ENCODE measurements at regions not wholly inside any gene's neighbourhood (a gene's known extent, or its start where the extent isn't known, plus 50 kb on each side); places are given as distances from the start of the nearest gene placed in this dataset.
"Not testable (repeated sequence)": the region's sequence is repeated elsewhere in the genome, so short reads cannot be mapped to it uniquely, and the experiment has no call there.

DNA sequence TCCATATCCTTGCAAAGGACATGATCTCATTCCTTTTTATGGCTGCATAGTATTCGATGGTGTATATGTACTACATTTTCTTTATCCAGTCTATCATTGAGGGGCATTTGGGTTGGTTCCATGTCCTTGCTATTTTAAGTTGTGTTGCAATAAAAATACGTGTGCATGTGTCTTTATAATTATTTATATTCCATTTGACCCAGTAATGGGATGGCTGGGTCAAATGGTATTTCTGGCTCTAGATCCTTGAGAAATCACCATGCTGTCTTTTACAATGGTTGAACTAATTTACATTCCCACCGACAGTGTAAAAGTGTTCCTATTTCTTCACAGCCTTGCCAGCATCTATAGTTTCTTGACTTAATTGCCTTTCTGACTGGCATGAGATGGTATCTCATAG is 972.6 kb upstream of the KCND2 start:
- DNase-seq = not testable (repeated sequence)

- DNase-seq = no peak
Observed at GRCh38 chr7:119320316-119320715, 952.7 kb upstream of the KCND2 start.

DNA sequence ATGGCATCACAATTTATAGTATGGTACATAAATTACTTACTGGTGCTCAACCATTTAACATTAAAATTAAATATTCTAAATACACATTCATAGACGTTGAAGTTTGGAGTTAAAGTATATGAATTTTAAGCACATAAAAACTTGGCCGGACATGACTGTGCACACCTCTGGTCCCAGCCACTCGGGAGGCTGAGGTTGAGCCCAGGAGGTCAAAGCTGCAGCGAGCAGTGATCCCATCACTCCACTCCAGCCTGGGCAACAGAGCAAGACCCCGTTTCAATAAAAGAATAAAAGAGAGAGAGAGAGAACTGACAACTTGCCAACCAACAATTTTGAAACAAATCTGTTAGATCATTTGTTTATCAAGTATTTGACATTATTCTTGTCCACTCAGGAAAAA is 943.3 kb upstream of the KCND2 start:
- no peak for DNase-seq

GRCh38 chr7:119335405-119335804 is 937.6 kb upstream of the KCND2 start:
- no peak for DNase-seq

- DNase-seq = no peak
Observed at GRCh38 chr7:119341822-119342221, 931.2 kb upstream of the KCND2 start.

DNA sequence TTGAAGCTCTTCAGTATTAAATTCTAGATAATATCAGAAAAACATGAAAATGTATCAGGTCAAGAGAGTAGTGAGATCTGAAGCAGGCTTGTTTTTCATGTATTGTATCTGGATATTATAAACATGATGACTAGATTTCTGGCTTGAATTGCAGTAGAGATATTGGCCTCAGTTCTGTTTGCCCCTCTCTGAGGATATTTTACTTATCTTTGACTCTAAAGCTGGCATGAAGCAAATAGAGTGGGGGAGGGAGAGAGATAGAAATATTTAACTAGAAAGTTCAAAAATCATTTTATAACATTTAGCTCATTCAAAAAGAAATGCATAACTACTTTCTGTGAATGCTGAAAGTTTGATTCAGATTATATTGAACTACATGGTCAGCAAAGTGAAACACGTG is 929.7 kb upstream of the KCND2 start:
- no peak for DNase-seq

DNA sequence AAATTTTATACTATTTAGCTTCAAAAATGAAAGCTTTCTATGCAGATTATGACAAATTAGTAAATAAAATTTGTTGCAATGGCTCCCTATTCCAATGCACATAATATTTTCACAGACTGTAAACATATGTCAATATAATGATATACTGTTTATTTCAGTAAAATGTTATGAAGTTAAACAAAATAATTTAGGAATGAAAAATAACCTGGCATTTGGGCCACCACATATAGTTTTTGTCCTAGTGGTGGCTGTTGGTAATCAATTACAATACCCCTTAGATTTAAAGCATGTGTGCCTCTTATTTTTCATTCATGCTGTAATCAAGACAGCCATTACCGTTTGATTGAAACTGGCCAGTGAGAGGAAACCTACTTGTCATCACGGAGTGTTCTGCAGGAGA is 928.5 kb upstream of the KCND2 start:
- DNase-seq = no peak

- no peak for DNase-seq
Observed at GRCh38 chr7:119348491-119348890, 924.5 kb upstream of the KCND2 start.

DNA sequence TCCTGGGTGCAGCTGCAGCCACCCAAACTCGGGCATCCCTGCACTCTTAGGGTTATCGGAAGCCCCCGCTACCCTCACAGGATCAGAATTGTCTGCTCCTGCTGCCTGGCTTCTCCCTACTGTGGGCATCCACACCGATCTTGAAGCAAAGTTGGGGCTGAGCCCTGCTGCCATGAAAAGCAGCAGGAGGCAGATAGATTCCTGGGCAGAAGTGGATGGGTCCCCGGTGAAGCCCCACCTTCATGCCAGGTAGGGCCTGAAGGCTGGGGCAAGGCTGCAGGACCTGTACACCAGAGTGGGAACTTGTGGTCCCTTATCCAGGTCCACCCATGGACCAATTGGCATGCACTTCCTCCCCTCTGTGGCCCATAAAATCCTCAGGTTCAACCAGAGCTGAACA is 922.6 kb upstream of the KCND2 start:
- no peak for DNase-seq

GRCh38 chr7:119351320-119351719 is 921.7 kb upstream of the KCND2 start:
- DNase-seq = no peak

- DNase-seq = no peak
Observed at GRCh38 chr7:119374436-119374835, 898.5 kb upstream of the KCND2 start.

DNA sequence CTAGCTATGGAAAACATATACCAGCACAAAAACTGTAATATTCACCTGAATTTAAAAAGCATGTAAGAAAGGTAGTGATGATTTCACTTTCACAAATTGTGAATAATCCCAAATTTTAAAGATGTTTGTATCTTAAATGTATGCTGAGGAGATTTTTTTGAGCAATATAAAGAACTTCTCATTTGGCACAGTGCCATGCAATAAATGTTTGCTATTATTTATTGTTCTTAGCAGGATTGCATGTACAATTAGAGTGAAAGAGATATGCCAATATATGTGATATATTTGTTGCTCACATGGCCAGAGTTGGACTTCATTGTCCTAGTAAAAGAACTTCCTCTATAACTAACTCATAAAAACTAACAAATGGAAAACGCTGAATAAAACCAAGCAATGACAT is 895.1 kb upstream of the KCND2 start:
- DNase-seq = no peak

GRCh38 chr7:119382726-119383125 is 890.2 kb upstream of the KCND2 start:
- no peak for DNase-seq

DNA sequence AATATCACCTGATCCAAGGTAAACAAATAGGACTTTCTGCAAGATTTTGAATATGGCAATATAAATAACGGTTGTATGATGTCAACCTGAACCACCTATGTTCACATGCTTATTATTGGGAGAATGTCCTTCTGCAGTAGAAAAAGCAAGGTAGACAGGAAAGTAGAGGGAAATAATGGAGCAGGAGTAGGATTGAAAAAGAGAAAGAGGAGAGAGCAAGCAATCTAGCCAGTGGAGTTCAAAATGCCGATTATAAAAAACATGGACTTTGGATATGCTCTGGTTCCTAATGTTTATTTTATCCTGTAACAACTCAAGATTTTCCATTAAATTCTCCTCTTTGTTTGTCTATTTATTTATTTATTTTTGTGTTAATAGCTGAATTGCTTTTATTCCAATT is 878.0 kb upstream of the KCND2 start:
- DNase-seq = no peak

- no peak for DNase-seq
Observed at GRCh38 chr7:119397156-119397555, 875.8 kb upstream of the KCND2 start.

DNA sequence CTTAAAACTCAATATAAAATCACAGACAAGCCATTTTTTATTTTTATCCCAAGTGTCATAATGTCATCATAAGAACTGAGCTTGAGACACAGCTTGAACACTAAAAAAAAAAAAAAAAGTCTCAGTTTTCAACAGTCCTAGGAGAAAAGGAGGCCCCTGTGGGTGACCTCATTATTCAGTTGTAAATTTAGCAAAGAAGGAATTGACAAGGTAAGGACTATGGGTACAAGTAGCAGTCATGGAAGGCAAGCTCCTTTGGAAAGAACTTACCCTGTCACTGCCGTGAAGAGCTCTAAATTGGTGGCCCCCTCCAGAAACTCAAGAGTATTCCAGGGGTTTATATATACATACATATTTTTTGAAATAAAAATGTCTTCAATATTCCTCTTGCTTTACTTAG is 864.4 kb upstream of the KCND2 start:
- no peak for DNase-seq

DNA sequence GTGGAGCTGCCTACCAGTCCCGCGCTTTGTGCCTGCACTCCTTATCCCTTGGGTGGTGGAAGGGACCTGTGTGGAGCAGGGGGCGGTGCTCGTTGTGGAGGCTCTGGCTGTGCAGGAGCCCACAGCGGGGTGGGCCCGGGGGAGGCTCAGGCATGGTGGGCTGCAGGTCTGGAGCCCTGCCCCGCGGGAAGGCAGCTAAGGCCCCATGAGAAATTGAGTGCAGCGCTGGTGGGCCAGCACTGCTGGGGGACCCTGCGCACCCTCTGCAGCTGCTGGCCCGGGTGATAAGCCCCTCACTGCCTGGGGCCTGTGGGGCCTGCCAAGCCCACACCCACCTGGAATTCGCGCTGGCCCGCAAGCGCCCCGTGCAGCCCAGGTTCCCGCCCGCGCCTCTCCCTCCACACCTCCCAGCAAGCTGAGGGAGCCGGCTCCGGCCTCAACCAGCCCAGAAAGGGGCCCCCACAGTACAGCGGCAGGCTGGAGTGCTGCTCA is 859.6 kb upstream of the KCND2 start:
- no peak for DNase-seq

DNA sequence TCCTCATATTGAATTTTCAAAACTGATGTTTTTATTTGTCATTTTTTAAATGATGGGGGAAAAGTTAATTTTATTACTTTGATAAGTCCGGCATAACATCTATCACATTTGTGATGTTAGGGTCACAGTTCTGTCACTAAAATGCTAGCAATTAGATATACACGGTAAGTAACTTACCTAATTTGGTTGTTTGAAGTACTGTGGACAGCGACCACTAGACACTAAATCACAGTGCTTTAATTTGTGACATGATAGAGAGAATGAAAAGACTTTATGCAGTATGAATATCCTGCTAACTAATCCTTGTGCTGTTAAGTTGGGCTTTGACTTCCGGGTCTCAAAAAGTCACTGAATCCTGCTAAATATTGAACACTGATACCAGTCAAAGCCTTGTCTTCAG is 857.3 kb upstream of the KCND2 start:
- no peak for DNase-seq

GRCh38 chr7:119421657-119422056 is 851.3 kb upstream of the KCND2 start:
- no peak for DNase-seq

DNA sequence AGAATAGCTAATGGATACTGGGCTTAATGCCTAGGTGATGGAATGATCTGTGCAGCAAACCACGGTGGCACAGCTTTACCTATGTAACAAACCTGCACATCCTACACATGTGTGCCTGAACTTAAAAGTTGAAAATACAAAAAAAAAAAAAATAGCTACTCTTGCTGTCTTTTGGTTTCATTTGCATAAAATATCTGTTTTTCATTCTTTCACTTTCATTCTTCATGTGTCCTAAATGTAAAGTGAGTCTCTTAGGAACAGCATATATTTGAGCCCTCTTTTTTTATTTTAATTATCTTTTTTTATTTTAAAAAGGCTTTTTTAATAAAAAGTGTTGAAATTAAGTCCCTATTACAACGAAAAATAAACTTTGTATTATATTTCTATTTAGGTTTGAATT is 836.1 kb upstream of the KCND2 start:
- no peak for DNase-seq

GRCh38 chr7:119438315-119438714 is 834.7 kb upstream of the KCND2 start:
- no peak for DNase-seq

- no peak for DNase-seq
Observed at GRCh38 chr7:119439192-119439591, 833.8 kb upstream of the KCND2 start.

- no peak for DNase-seq
Observed at GRCh38 chr7:119452401-119452800, 820.6 kb upstream of the KCND2 start.

GRCh38 chr7:119465798-119466305 is 807.1 kb upstream of the KCND2 start:
- no peak for DNase-seq

GRCh38 chr7:119472408-119473038 is 800.5 kb upstream of the KCND2 start:
- no peak for DNase-seq
